IMR-90 (cell line): ENCODE measurements at regions not wholly inside any gene's neighbourhood (a gene's known extent, or its start where the extent isn't known, plus 50 kb on each side); places are given as distances from the start of the nearest gene placed in this dataset.

Experiments
- ATAC-seq: fragments of 200-7000 bp; cut with Tn5 transposase; 2 replicates; pipeline ENCODE4 v1.9.1; 2020; ENCODE audit warnings: low read depth, mild to moderate bottlenecking, moderate library complexity
- BruUV-seq: library from RNA; stranded (reverse); fragments of 400-500 nt; replicated peaks from 2 replicates; lab custom pipeline; 2021; lab: Mats Ljungman, UMichigan
- CTCF ChIA-PET: fragments of 300-600 bp; formaldehyde crosslinking; extraction: SDS; loops from one replicate; lab custom pipeline; 2021; ENCODE audit warnings: antibody characterized with exemption; lab: Yijun Ruan, JAX
- POLR2A ChIA-PET: fragments of 300-600 bp; sonication (Branson Sonifier 250); formaldehyde crosslinking; loops from one replicate; lab custom pipeline; 2022; ENCODE audit warnings: antibody characterized with exemption; ENCODE audit not compliant: unreplicated experiment; lab: Charles Lee
- DNase-seq: peaks from one replicate; pipeline ENCODE4 v3.0.0; 2013
- H2AFZ ChIP-seq: replicated peaks from 2 replicates; pipeline ENCODE3; 2013; ENCODE audit warnings: low read length, mild to moderate bottlenecking; ENCODE audit not compliant: poor library complexity
- H2AK5ac ChIP-seq: 2 replicates; pipeline ENCODE4 v1.6.1; 2013; ENCODE audit warnings: low read depth, low read length, inconsistent platforms
- H2AK9ac ChIP-seq: replicated peaks from 2 replicates; pipeline ENCODE3; 2013; ENCODE audit warnings: mild to moderate bottlenecking, low read depth, low read length, moderate library complexity; ENCODE audit not compliant: poor library complexity
- H2BK120ac ChIP-seq: 2 replicates; pipeline ENCODE4 v1.6.1; 2013; ENCODE audit warnings: low read depth, low read length, inconsistent platforms
- H2BK15ac ChIP-seq: 3 replicates; pipeline ENCODE4 v1.6.1; 2013; ENCODE audit warnings: low read depth, low read length, inconsistent platforms
- H2BK20ac ChIP-seq: 2 replicates; pipeline ENCODE4 v1.6.1; 2013; ENCODE audit warnings: low read depth, mild to moderate bottlenecking, inconsistent platforms, low read length, moderate library complexity
- H2BK5ac ChIP-seq: 2 replicates; pipeline ENCODE4 v1.6.1; 2013; ENCODE audit warnings: mild to moderate bottlenecking, low read depth, low read length, inconsistent platforms; ENCODE audit not compliant: poor library complexity, severe bottlenecking
- H3K14ac ChIP-seq: replicated peaks from 2 replicates; pipeline ENCODE4 v1.6.1; 2013; ENCODE audit warnings: low read depth, low read length, inconsistent platforms
- H3K18ac ChIP-seq: 2 replicates; pipeline ENCODE4 v1.6.1; 2013; ENCODE audit warnings: low read depth, low read length, control low read depth
- H3K23ac ChIP-seq: 2 replicates; pipeline ENCODE4 v1.6.1; 2013; ENCODE audit warnings: low read depth, low read length, inconsistent platforms
- H3K27ac ChIP-seq: 2 replicates; pipeline ENCODE4 v1.5.1; 2013; ENCODE audit warnings: mild to moderate bottlenecking, control low read depth, low read length; ENCODE audit not compliant: insufficient read depth
- H3K27me3 ChIP-seq: 2 replicates; pipeline ENCODE4 v1.6.1; 2013; ENCODE audit warnings: low read length; ENCODE audit not compliant: control insufficient read depth, insufficient read depth
- H3K36me3 ChIP-seq: 2 replicates; pipeline ENCODE4 v1.6.1; 2013; ENCODE audit warnings: low read length, mixed read lengths; ENCODE audit not compliant: control insufficient read depth, insufficient read depth
- H3K4ac ChIP-seq: 2 replicates; pipeline ENCODE4 v1.6.1; 2013; ENCODE audit warnings: low read depth, low read length, inconsistent platforms
- H3K4me1 ChIP-seq: 2 replicates; pipeline ENCODE4 v1.6.1; 2013; ENCODE audit warnings: low read length, mixed read lengths; ENCODE audit not compliant: control insufficient read depth, insufficient read depth
- H3K4me2 ChIP-seq: 2 replicates; pipeline ENCODE4 v1.6.1; 2013; ENCODE audit warnings: low read depth, mild to moderate bottlenecking, control low read depth, low read length, moderate library complexity
- H3K4me3 ChIP-seq: 2 replicates; pipeline ENCODE4 v1.5.1; 2013; ENCODE audit warnings: low read depth, mild to moderate bottlenecking, control low read depth, low read length, moderate library complexity; ENCODE audit not compliant: insufficient read depth
- H3K56ac ChIP-seq: 2 replicates; pipeline ENCODE4 v1.6.1; 2013; ENCODE audit warnings: low read length, inconsistent platforms; ENCODE audit not compliant: insufficient read depth; ENCODE audit errors: extremely low read depth
- H3K79me1 ChIP-seq, 2 experiments: 2 replicates each; pipeline ENCODE4 v1.6.1; 2013; ENCODE audit warnings: low read length in 2 of 2, inconsistent platforms in 1 of 2, low read depth in 1 of 2
- H3K9ac ChIP-seq: 2 replicates; pipeline ENCODE4 v1.6.1; 2013; ENCODE audit warnings: low read depth, low read length, control low read depth
- H3K9me1 ChIP-seq: 2 replicates; pipeline ENCODE4 v1.6.1; 2013; ENCODE audit warnings: low read length, inconsistent platforms; ENCODE audit not compliant: insufficient read depth
- H3K9me3 ChIP-seq: 2 replicates; pipeline ENCODE4 v1.6.1; 2013; ENCODE audit warnings: low read length; ENCODE audit not compliant: control insufficient read depth, insufficient read depth
- H4K20me1 ChIP-seq: 2 replicates; pipeline ENCODE4 v1.6.1; 2013; ENCODE audit warnings: low read length, inconsistent platforms; ENCODE audit not compliant: insufficient read depth
- H4K5ac ChIP-seq: 2 replicates; pipeline ENCODE4 v1.6.1; 2013; ENCODE audit warnings: mild to moderate bottlenecking, low read depth, low read length, control low read depth
- H4K8ac ChIP-seq, 2 experiments: 2 replicates each; pipeline ENCODE4 v1.6.1; 2013; ENCODE audit warnings: low read depth in 2 of 2, low read length in 2 of 2, control low read depth in 1 of 2, inconsistent platforms in 1 of 2
- H4K91ac ChIP-seq: 2 replicates; pipeline ENCODE4 v1.6.1; 2013; ENCODE audit warnings: low read depth, low read length, inconsistent platforms; ENCODE audit not compliant: insufficient read depth
- CHD1 ChIP-seq: IDR thresholded peaks from 2 replicates; pipeline ENCODE4 v1.6.1; 2012; ENCODE audit warnings: low read depth, low read length, improper control_type of control experiment
- CTCF ChIP-seq: conservative IDR thresholded peaks from 2 replicates; pipeline ENCODE4 v1.5.1; 2012; ENCODE audit warnings: mild to moderate bottlenecking, low read depth, low read length, improper control_type of control experiment
- ELK1 ChIP-seq: fragments of 150-350 bp; IDR thresholded peaks from 2 replicates; pipeline ENCODE4 v1.6.1; 2016; ENCODE audit warnings: low read depth, mild to moderate bottlenecking, low read length, moderate library complexity, borderline replicate concordance
- MAFK ChIP-seq: IDR thresholded peaks from 2 replicates; pipeline ENCODE4 v1.6.1; 2012; ENCODE audit warnings: low read depth, low read length, improper control_type of control experiment
- MAZ ChIP-seq: IDR thresholded peaks from 2 replicates; pipeline ENCODE4 v1.6.1; 2012; ENCODE audit warnings: low read depth, mild to moderate bottlenecking, low read length, improper control_type of control experiment, moderate library complexity, borderline replicate concordance
- NFE2L2 ChIP-seq: fragments of 150-350 bp; IDR thresholded peaks from 2 replicates; pipeline ENCODE4 v1.6.1; 2016; ENCODE audit warnings: low read depth, mild to moderate bottlenecking, low read length
- POLR2A ChIP-seq: IDR thresholded peaks from 2 replicates; pipeline ENCODE4 v1.6.1; 2012; ENCODE audit warnings: mild to moderate bottlenecking, low read depth, low read length
- RFX5 ChIP-seq: IDR thresholded peaks from 2 replicates; pipeline ENCODE4 v1.8.0; 2012; ENCODE audit warnings: low read depth, mild to moderate bottlenecking, low read length, moderate library complexity
- SMC3 ChIP-seq: fragments of 150-350 bp; IDR thresholded peaks from 2 replicates; pipeline ENCODE4 v1.6.1; 2016; ENCODE audit warnings: low read depth, mild to moderate bottlenecking, antibody characterized with exemption, low read length, moderate library complexity
- WGBS, 2 experiments: methylation state at CpG; one replicate each; pipeline versions ENCODE4 v1.1.5 to v1.1.7; 2013; ENCODE audit warnings: missing lambda C conversion rate in 2 of 2; ENCODE audit not compliant: insufficient read length in 1 of 2; ENCODE audit errors: extremely low coverage in 2 of 2; 5-methylcytosine and 5-hydroxymethylcytosine counted together
- dilution Hi-C: fragments of 300-500 bp; cut with HindIII; formaldehyde crosslinking; loops from one replicate; pipeline ENCODE4 v1.14.3; 2018; ENCODE audit warnings: low sequenced_read_pairs; ENCODE audit not compliant: unreplicated experiment
- in situ Hi-C: fragments of 300-500 bp; cut with MboI; formaldehyde crosslinking; loops from 3 replicates; pipeline ENCODE4 v1.14.3; 2019; ENCODE audit warnings: low sequenced_read_pairs, inconsistent platforms, mixed read lengths
- intact Hi-C: fragments of 100-400 bp; cut with micrococcal nuclease; formaldehyde crosslinking; loops from 2 replicates; pipeline ENCODE4 v1.10.0; 2022

- CTCF ChIA-PET, result no interaction called here
- dilution Hi-C loops, result no loop called here
- POLR2A ChIA-PET, result no interaction called here
These were observed 377.8 kb upstream of the DACH1 start for GRCh38 chr13:72244788-72245187.

More at GRCh38 chr13:72244788-72245187, 377.8 kb upstream of the DACH1 start:
- no peaks in the 10 kb centered on the region for H3K79me1 ChIP-seq
- H2BK15ac ChIP-seq, result no peak overlapping the region
- H4K20me1 ChIP-seq, result no peaks in the 10 kb centered on the region
- TF ChIP-seq POLR2A, result no peak
- no peak for TF ChIP-seq SMC3
- no peak for TF ChIP-seq RFX5
- TF ChIP-seq CHD1, result no peak
- no peak for TF ChIP-seq MAFK
- no peak for TF ChIP-seq ELK1
- TF ChIP-seq CTCF, result no peak
- no peak for TF ChIP-seq MAZ
- no peak for TF ChIP-seq NFE2L2
- H4K8ac ChIP-seq, result no peak overlapping the region
- H3K9me3 ChIP-seq, result no peaks in the 10 kb centered on the region; the same call in 1 of the 2 replicates
- in situ Hi-C loops, result no loop called here
- no peak overlapping the region for H3K23ac ChIP-seq
- no peak overlapping the region for H2BK120ac ChIP-seq
- WGBS, 2 experiments, result no CpG with 5 or more reads among the region's 3 CpGs
- no peak overlapping the region for H4K91ac ChIP-seq
- no peak overlapping the region for H2AFZ ChIP-seq
- H3K18ac ChIP-seq, result no peak overlapping the region
- no peak overlapping the region for H3K4me3 ChIP-seq
- H3K4me1 ChIP-seq, result no peaks in the 10 kb centered on the region
- no peak overlapping the region for H3K4ac ChIP-seq
- H4K5ac ChIP-seq, result no peak overlapping the region
- H3K56ac ChIP-seq, result no peak overlapping the region
- H2AK5ac ChIP-seq, result no peak overlapping the region
- intact Hi-C loops, result no loop called here
- no peak overlapping the region for H2AK9ac ChIP-seq
- no peak overlapping the region for H2BK5ac ChIP-seq
- no peaks in the 10 kb centered on the region for H3K27me3 ChIP-seq
- no peak overlapping the region for H3K14ac ChIP-seq
- H3K9me1 ChIP-seq, result no peaks in the 10 kb centered on the region
- no peak overlapping the region for H3K9ac ChIP-seq
- H3K4me2 ChIP-seq, result no peak overlapping the region
- no peaks in the 10 kb centered on the region for H3K36me3 ChIP-seq
- no TSS peak for BruUV-seq
- no peak overlapping the region for H2BK20ac ChIP-seq
- no peak overlapping the region for H3K27ac ChIP-seq
- ATAC-seq (no peak), DNase-seq (no peak)
